IPS DF 6.9 (cell line): ENCODE measurements at regions not wholly inside any gene's neighbourhood (a gene's known extent, or its start where the extent isn't known, plus 50 kb on each side); places are given as distances from the start of the nearest gene placed in this dataset.
"Not testable (repeated sequence)": the region's sequence is repeated elsewhere in the genome, so short reads cannot be mapped to it uniquely, and the experiment has no call there.

Experiments
- DNase-seq: peaks from one replicate; pipeline ENCODE4 v3.0.0-alpha.2; 2013; ENCODE audit warnings: low read depth, low spot score
- H3K27ac ChIP-seq: one replicate; pipeline ENCODE4 v1.5.1; 2013; ENCODE audit warnings: low read length, control low read depth
- H3K27me3 ChIP-seq: 2 replicates; pipeline ENCODE4 v1.6.1; 2013; ENCODE audit warnings: mild to moderate bottlenecking, low read length; ENCODE audit not compliant: control insufficient read depth, insufficient read depth
- H3K36me3 ChIP-seq: 2 replicates; pipeline ENCODE4 v1.6.1; 2013; ENCODE audit warnings: low read length; ENCODE audit not compliant: control insufficient read depth, insufficient read depth
- H3K4me1 ChIP-seq: 2 replicates; pipeline ENCODE4 v1.6.1; 2013; ENCODE audit warnings: low read length; ENCODE audit not compliant: control insufficient read depth, insufficient read depth
- H3K4me3 ChIP-seq: 2 replicates; pipeline ENCODE4 v1.5.1; 2013; ENCODE audit warnings: mild to moderate bottlenecking, low read length
- H3K9me3 ChIP-seq: 2 replicates; pipeline ENCODE4 v1.6.1; 2013; ENCODE audit warnings: low read length, inconsistent platforms; ENCODE audit not compliant: control insufficient read depth, insufficient read depth
- WGBS: extraction: QIAGEN DNeasy Blood & Tissue Kit; methylation state at CpG from one replicate; pipeline ENCODE4 v1.1.7; 2013; ENCODE audit warnings: mixed read lengths, missing lambda C conversion rate; ENCODE audit not compliant: insufficient read length, insufficient coverage; 5-methylcytosine and 5-hydroxymethylcytosine counted together

DNA sequence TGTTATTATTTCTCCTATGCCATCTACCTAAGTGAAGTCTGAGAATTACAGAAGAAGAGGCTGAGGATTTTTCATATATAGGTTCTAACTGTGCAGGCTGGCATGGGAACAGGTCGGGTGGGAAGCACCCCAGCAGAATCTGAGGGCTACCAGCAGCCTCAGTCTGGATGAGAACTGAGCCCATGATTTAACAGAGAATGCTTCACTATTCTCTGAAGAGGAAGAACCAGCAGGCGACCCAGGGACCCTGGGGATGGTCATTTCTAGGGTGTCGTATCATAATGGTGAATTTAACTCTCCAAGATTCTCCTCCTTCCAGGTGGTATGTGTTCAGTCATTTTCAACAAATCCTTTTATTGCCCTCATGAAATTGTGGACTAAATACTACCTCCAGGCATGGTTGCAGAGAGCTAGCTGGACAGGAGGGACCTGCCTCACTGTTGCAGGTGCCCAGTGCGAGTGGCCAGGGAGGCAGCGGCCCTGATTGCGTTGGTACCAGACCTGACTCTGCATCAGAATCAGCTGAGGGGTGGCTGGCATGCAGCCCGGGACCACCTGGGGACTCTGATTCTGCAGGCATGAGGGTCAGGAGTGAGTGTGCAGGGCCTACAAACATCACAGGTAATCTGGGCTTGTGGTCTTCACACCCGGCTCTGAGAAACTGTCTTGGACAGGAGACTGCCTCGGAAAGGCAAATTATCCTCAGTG is 272.2 kb downstream of the TSN start:
- H3K36me3 ChIP-seq: no peaks in the 10 kb centered on the region
- no peaks in the 10 kb centered on the region for H3K9me3 ChIP-seq
- no CpG with 5 or more reads among the region's 9 CpGs for WGBS
- H3K4me1 ChIP-seq: no peaks in the 10 kb centered on the region; the same call in 1 of the 2 replicates
- DNase-seq: no peak
- H3K27me3 ChIP-seq: no peaks in the 10 kb centered on the region
- no peak overlapping the region for H3K27ac ChIP-seq
- no peak overlapping the region for H3K4me3 ChIP-seq

DNA sequence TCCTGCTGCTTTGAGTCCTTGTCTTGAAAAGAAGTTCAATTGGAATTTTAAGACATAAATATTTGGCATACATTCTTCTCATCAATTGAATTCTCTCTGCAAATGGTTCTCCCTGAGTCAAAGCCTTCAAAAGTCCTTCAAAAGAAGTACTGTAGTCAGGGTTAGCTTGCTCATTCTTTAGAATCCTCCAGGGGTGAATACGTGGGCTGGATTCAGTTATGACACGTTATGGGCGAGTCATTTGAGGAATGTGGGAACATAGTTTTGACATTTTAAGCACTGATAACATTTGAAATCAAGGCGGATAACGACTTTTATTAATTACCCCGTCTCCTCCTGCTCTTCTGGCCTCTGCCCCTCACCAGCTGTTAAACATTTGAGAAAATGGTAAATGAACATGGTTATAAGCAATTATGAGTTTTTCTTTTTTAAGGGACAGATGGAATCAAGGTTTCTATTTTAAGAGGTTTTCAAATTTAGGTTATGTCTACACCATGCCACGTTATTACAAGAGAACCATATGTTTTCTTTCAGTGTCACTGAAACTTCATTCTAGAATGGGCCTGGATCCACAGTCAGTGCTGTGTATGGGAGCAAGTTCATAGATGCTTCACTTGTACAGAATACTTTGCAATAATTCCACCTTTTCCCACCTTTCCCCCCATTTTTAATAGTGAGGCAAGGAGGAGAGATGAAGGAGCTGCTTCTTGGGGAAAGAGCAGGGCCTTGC is 273.1 kb downstream of the TSN start:
- H3K36me3 ChIP-seq: no peaks in the 10 kb centered on the region
- no peaks in the 10 kb centered on the region for H3K27me3 ChIP-seq
- H3K4me3 ChIP-seq: no peak overlapping the region
- WGBS: no CpG with 5 or more reads among the region's 7 CpGs
- H3K4me1 ChIP-seq: no peaks in the 10 kb centered on the region; the same call in 1 of the 2 replicates
- no peaks in the 10 kb centered on the region for H3K9me3 ChIP-seq
- no peak overlapping the region for H3K27ac ChIP-seq
- DNase-seq: no peak

DNA sequence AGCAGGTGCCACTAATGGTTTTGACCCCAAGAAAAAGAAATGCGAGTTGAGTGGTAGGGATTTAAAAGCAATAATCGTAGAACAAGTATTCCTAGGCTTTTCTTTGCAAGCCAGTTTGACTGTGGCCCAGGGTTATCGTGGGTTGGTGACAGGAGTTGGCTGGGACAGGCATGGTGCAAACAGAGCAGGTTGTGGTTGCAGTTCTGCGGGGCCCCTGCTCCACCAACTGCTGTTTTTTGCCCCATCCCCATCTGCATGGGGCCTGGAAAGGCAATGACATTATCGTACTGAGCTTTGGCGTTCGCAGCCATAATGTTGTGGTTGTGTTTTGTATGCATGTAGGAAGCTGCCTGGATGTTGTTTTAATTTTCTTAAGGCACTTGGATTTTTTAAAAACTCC is 274.0 kb downstream of the TSN start:
- H3K36me3 ChIP-seq: no peaks in the 10 kb centered on the region
- no peak overlapping the region for H3K4me3 ChIP-seq
- H3K4me1 ChIP-seq: peaks cover 1% of the 10 kb centered on the region; the same call in 1 of the 2 replicates
- no peak overlapping the region for H3K27ac ChIP-seq
- no peaks in the 10 kb centered on the region for H3K27me3 ChIP-seq
- no peaks in the 10 kb centered on the region for H3K9me3 ChIP-seq
- no peak for DNase-seq
- no CpG with 5 or more reads among the region's 7 CpGs for WGBS

DNA sequence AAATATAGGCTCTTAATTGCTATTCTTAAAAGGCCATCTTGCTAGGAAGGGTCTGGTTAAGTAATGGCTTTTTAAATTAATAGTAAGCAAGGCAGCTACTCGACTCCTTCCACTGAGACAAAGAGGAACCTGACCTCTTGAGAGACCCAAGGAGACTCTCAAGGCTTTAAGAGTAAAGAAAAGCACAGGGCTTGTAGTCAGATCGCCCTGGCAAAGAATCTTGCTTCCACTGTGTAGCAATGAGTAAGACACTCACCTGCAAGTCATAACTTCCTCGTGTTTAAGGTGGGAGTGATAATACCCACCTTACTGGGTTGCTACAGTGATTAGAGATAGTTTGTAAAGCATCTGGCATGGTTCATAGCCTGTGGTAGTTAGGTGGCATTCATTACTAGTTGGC is 274.5 kb downstream of the TSN start:
- H3K9me3 ChIP-seq: no peaks in the 10 kb centered on the region
- no peak for DNase-seq
- no CpG with 5 or more reads among the region's 3 CpGs for WGBS
- H3K27ac ChIP-seq: no peak overlapping the region
- peaks cover 1% of the 10 kb centered on the region; the same call in 1 of the 2 replicates for H3K4me1 ChIP-seq
- H3K4me3 ChIP-seq: no peak overlapping the region
- H3K36me3 ChIP-seq: no peaks in the 10 kb centered on the region
- H3K27me3 ChIP-seq: no peaks in the 10 kb centered on the region

DNA sequence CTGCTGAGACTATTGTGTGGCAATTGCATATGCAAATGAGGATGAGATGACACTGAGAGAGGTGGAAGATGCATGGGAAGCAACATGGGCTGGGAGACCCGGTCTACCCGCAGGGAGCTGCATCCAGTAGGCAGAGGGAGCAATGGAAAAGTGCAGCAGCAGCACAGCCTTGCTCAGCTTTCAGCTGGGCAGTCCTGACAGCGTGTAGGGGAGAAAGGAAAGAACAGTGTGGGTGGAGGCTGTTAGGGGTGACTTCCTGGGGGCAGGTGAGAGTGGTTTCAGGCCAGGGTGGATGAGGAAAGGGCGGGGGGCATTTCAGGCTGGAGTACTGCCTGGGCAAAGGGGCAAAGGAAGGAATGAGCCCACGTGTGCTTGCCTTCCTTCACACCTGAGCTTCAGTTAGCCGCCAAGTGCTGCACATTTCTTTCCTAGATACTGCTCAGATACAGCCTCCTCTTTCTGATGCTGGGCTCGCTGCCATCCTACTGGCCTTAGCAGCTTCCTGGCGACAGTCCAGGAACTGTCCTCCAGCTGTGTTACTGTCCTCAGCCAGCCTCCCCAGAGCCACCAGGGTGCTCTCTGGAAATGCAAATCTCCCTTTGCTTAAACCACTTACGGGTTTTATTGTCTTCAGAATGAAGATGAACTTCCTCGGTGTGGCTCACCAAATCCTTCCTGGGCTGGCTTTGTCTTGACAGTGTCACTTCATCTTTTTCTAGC is 276.3 kb downstream of the TSN start:
- H3K36me3 ChIP-seq: no peaks in the 10 kb centered on the region
- no peaks in the 10 kb centered on the region for H3K9me3 ChIP-seq
- WGBS: no CpG with 5 or more reads among the region's 10 CpGs
- DNase-seq: no peak
- no peak overlapping the region for H3K4me3 ChIP-seq
- no peaks in the 10 kb centered on the region for H3K27me3 ChIP-seq
- H3K27ac ChIP-seq: no peak overlapping the region
- H3K4me1 ChIP-seq: peaks cover 1% of the 10 kb centered on the region; the same call in 1 of the 2 replicates

DNA sequence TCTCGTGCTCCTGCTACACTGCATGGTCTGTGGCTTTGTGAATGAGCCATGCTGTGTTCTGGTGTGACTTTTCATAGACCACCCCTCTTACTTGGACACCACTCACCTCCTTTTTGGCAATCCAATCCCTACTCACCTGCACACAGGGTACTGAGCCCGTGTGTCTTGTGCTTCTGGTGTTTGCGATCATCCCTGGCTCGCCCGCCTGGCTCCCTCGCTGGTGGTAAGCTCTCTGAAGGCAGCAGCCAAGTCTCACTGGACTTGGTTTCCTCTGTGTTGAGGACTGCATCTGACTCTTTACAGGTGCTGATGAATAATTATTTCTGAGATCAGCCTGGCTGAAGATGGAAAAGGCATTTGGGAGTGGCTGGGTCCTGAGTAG is 276.8 kb downstream of the TSN start:
- Histone ChIP-seq H3K9me3 (no peaks in the 10 kb centered on the region), H3K36me3 (no peaks in the 10 kb centered on the region), H3K27me3 (no peaks in the 10 kb centered on the region), H3K4me1 (peaks cover 1% of the 10 kb centered on the region; the same call in 1 of the 2 replicates), H3K27ac (no peak overlapping the region), H3K4me3 (no peak overlapping the region)
- no CpG with 5 or more reads among the region's 6 CpGs for WGBS
- no peak for DNase-seq

DNA sequence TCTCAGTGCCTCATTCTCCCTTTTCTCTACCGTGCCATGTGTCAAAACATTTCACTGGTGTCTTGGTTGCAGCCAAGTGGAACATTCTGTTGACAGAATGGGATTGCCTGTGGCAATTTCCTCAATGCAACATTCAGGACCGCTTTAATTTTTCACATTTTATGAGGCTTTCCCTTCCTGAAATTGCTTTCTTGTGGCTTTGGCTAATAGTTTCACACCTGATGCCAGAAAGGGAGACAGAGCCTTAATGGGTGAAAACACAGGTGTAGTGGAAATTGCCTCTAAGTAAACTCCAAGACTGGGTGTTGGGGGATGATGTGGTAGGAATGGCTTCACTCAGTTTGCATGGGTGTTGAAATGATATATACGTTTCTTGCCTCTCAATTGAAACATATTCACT is 278.3 kb downstream of the TSN start:
- DNase-seq: no peak
- no peak overlapping the region for H3K27ac ChIP-seq
- no peaks in the 10 kb centered on the region for H3K9me3 ChIP-seq
- no CpG with 5 or more reads among the region's 3 CpGs for WGBS
- H3K27me3 ChIP-seq: no peaks in the 10 kb centered on the region
- no peak overlapping the region for H3K4me3 ChIP-seq
- peaks cover 1% of the 10 kb centered on the region; the same call in 1 of the 2 replicates for H3K4me1 ChIP-seq
- no peaks in the 10 kb centered on the region for H3K36me3 ChIP-seq

DNA sequence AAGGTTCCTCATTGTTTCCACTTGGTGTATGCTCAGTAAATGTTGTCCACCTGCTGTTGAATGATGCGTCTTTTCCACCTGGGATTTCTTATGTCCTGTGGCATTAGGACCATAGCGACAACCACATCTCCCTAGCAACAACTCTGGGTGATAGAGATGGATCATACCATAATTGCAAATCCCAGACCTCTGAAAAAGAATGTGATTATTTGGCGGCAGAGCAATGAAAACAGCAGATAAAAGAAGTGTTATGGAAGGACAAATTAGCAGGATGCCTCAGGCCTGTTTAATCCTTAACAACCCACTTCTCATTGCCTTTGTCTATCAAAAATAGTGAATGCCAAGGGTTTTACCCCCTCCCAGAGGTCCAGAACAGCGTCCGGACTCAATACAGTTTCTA is 278.9 kb downstream of the TSN start:
- H3K27me3 ChIP-seq: no peaks in the 10 kb centered on the region

DNA sequence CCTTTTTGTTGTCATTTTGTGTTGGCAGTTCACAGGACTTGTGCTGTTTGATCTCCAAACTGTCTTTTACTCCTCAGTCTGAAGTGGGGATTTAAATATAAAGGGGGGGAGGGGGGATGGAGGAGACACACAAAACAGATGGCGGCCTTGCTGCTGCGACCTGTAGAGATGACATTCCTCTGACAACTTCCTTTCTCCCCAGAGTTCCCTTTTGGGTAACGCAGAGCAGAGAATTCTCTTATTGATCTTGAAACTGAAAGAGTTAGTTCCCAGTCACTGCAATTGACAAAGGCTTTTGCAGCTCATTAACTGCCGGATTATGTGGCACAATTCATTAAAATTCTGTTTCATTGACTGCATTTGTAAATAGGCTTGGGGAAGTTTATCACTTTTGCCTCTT is 279.3 kb downstream of the TSN start:
- Histone ChIP-seq H3K9me3 (no peaks in the 10 kb centered on the region), H3K27ac (no peak overlapping the region), H3K27me3 (no peaks in the 10 kb centered on the region), H3K36me3 (no peaks in the 10 kb centered on the region), H3K4me1 (peaks cover 1% of the 10 kb centered on the region; the same call in 1 of the 2 replicates), H3K4me3 (no peak overlapping the region)
- DNase-seq: no peak
- no CpG with 5 or more reads among the region's 4 CpGs for WGBS

More for the DNA sequence above, 278.9 kb downstream of the TSN start:
- no peak overlapping the region for H3K27ac ChIP-seq
- peaks cover 1% of the 10 kb centered on the region; the same call in 1 of the 2 replicates for H3K4me1 ChIP-seq
- WGBS: no CpG with 5 or more reads among the region's 5 CpGs
- H3K9me3 ChIP-seq: no peaks in the 10 kb centered on the region
- DNase-seq: no peak
- no peaks in the 10 kb centered on the region for H3K36me3 ChIP-seq
- no peak overlapping the region for H3K4me3 ChIP-seq

DNA sequence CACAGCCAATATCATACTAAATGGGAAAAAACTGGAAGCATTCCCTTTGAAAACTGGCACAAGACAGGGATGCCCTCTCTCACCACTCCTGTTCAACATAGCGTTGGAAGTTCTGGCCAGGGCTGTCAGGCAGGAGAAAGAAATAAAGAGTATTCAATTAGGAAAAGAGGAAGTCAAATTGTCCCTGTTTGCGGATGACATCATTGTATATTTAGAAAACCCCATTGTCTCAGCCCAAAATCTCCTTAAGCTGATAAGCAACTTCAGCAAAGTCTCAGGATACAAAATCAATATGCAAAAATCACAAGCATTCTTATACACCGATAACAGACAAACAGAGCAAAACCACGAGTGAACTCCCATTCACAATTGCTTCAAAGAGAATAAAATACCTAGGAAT is 283.4 kb downstream of the TSN start:
- not testable (repeated sequence) for H3K4me3 ChIP-seq, H3K9me3 ChIP-seq, H3K4me1 ChIP-seq, H3K36me3 ChIP-seq, DNase-seq, H3K27me3 ChIP-seq, H3K27ac ChIP-seq
- WGBS: no CpG with 5 or more reads among the region's 4 CpGs
